Hepatocyte (in vitro differentiated cells): ENCODE measurements at regions not wholly inside any gene's neighbourhood (a gene's known extent, or its start where the extent isn't known, plus 50 kb on each side); places are given as distances from the start of the nearest gene placed in this dataset.

Experiments
- CTCF ChIP-seq: fragments of 200-600 bp; sonication (generic); IDR thresholded peaks from 2 replicates; pipeline ENCODE4 v1.5.1; 2016; ENCODE audit warnings: antibody characterized with exemption, mild to moderate bottlenecking; ENCODE audit not compliant: poor library complexity
- EZH2 ChIP-seq: fragments of 200-600 bp; sonication (generic); IDR thresholded peaks from 2 replicates; pipeline ENCODE4 v1.6.1; 2016; ENCODE audit warnings: antibody characterized with exemption, mild to moderate bottlenecking, borderline replicate concordance
- EZH2phosphoT487 ChIP-seq: fragments of 200-600 bp; sonication (generic); IDR thresholded peaks from one replicate; pipeline ENCODE4 v1.6.1; 2018; ENCODE audit warnings: antibody characterized with exemption, mild to moderate bottlenecking, low read depth, moderate library complexity; ENCODE audit not compliant: unreplicated experiment, severe bottlenecking

GRCh38 chr22:27032091-27032761, 374.8 kb downstream of the MIAT start:
- peak; percentile 3 for TF ChIP-seq CTCF
- TF ChIP-seq EZH2, result no peak
- no peak for TF ChIP-seq EZH2phosphoT487
